Suppressor macrophage treated with lipopolysaccharide for 4 hours (primary cell): ENCODE measurements at regions not wholly inside any gene's neighbourhood (a gene's known extent, or its start where the extent isn't known, plus 50 kb on each side); places are given as distances from the start of the nearest gene placed in this dataset.
"Not testable (repeated sequence)": the region's sequence is repeated elsewhere in the genome, so short reads cannot be mapped to it uniquely, and the experiment has no call there.

Experiments
- DNase-seq: peaks from one replicate; pipeline ENCODE4 v3.0.0-alpha.2; 2020

DNA sequence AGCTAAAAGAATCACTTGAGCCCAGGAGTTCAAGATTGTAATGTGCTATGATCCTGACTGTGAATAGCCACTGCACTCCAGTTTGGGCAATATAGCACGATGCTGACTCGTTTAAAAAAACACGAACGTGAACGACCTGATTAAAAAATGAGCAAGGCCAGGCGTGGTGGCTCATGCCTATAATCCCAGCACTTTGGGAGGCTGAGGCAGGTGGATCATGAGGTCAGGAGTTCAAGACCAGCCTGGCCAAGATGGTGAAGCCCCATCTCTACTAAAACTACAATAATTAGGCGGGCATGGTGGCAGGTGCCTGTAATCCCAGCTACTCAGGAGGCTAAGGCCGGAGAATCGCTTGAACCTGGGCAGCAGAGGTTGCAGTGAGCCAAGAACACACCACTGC is 58.6 kb upstream of the NCOA3 start:
- not testable (repeated sequence) for DNase-seq

DNA sequence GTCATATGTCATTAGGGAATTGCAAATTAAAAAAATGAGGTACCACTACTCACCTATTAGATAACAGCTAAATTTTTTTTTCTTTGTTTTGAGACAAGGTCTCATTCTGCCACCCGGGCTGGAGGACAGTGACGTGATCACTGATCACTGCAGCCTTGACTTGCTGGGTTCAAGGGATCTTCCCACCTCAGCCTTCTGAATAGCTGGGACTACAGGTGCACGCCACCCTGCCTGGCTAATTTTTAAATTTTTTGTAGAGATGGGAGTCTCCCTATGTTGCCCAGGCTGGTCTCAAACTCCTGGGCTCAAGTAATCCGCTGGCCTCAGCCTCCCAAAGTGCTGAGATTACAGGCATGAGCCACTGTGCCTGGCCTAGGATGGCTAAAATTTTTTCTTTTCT is 57.1 kb upstream of the NCOA3 start:
- DNase-seq = no peak

DNA sequence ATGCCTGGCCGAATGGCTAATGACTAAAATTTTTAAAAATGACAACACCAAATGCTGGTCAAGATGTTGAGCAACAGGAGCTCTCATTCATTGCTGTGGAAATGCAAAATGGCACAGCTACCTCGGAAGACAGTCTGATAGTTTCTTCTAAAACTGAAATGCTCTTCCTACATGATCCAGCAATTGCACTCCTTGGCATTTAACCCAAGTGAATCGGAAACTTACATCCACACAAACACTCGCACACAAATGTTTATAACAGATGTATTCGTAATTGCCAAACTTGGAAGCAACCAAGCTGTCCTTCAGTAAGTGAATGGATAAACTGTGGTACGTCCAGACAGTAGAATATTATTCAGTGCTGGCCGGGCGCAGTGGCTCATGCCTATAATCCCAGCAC is 56.4 kb upstream of the NCOA3 start:
- no peak for DNase-seq

DNA sequence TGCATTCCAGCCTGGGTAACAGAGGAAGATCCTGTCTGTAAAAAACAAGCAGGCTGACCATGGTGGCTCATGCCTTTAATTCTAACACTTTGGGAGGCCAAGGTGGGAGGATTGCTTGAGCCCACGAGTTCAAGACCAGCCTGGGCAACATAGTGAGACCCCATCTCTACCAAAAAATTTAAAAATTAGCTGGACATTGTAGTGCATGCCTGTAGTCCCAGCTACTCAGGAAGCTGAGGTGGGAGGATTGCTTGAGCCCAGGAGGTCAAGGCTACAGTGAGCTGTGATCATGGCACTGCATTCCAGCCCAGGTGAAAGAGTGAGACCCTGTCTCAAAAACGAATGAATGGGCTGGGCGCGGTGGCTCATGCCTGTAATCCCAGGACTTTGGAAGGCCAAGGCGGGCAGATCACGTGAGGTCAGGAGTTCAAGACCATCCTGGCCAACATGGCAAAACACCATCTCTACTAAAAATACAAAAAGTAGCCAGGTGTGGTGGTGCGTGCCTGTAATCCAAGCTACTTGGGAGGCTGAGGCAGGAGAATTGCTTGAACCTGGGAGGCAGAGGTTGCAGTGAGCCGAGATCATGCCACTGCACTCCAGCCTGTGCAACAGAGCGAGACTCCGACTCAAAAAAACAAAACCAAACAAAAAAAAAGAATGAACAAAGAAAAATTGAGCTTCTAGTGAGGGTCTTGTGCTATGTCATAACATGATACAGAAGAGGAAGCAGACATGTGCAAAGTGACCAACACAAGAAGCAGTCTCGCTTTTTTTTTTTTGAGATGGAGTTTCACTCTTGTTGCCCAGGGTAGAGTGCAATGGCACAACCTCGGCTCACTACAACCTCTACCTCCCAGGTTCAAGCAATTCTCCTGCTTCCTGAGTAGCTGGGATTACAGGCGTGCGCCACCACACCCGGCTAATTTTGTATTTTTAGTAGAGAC is 54.1 kb upstream of the NCOA3 start:
- not testable (repeated sequence) for DNase-seq

DNA sequence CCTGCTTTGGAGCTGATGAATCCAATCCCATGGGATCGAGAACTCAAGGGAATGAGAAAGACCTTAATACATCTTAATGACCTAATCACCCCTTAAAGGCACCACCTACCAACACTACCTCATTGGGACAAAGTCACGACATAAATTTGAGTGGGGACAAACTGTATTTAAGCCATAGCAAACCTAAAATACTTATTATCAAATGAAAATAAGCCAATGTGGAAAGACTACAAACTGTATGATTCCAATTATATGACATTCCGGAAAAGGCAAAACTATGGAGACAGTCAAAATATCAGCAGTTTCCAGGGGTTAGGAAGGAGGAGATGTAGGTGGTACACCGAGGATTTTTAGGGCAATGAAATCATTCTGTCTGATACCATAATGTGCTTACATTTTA is 53.3 kb upstream of the NCOA3 start:
- DNase-seq = no peak

DNA sequence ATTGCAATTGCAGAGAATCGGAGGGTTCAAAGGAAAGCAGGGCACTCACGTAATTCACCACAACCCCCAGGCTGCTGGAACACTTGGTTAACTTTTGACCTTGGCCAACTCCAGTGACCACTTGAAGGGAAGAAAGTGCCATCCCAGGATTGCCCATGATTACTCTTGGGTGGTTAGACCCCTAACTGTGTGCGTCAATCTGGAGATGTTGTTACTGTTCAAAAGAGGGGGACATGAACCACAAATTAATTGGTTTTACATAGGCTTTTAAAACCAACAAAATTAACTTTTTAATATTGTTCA is 50.1 kb upstream of the NCOA3 start:
- no peak for DNase-seq
